ENCODE measurements at regions not wholly inside any gene's neighbourhood (a gene's known extent, or its start where the extent isn't known, plus 50 kb on each side); places are given as distances from the start of the nearest gene placed in this dataset.

DNA sequence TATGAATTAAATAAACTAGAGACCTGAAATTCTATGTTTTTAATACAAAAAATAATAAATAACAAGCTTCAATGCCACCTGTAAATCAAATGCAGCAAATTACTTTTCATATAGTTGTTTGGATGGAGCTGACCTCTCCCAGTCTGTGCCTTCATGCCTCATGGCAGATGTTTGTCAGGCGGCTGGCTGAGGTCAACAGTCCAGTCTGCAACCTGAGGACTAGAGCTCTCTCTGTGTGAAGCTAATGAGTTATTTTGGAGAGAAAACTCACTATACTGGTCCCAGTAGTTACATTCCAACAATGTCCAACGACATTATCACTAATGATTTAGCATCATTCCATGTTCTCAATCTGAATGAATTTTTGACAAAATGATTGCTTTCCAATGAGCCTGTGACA lies 746.2 kb upstream of the POM121L12 start:
- Histone ChIP-seq H3K27me3 (replicated peaks in 1 of 2; ENCODE audit: control insufficient read depth in 2 of 2, extremely low read depth in 1 of 2, insufficient read depth in 2 of 2, low read length in 1 of 2) (no peaks in the 10 kb centered on the region), H3K36me3 (ENCODE audit: control insufficient read depth in 2 of 2, extremely low read depth in 1 of 2, insufficient read depth in 1 of 2, low read length in 1 of 2) (no peaks in the 10 kb centered on the region), H3K4me3 (ENCODE audit: control insufficient read depth in 1 of 2, extremely low read depth in 1 of 2, low read length in 1 of 2) (no peak overlapping the region), H3K27ac (ENCODE audit: low read length) (no peak overlapping the region), H3K4me1 (ENCODE audit: control insufficient read depth in 1 of 2, extremely low read depth in 1 of 2, insufficient read depth in 2 of 2, low read length in 2 of 2) (no peaks in the 10 kb centered on the region), H3K9me3 (no peaks in the 10 kb centered on the region)
- Mint-ChIP-seq H3K36me3 (no peaks in the 10 kb centered on the region), H3K27me3 (no peaks in the 10 kb centered on the region), H3K4me1 (no peaks in the 10 kb centered on the region), H3K27ac (no peak overlapping the region), H3K4me3 (no peak overlapping the region), H3K9me3 (peaks cover 1 to 4% (median 3%) of the 10 kb centered on the region in 3 donors)
- WGBS (ENCODE audit: insufficient coverage): no CpG with 5 or more reads among the region's 2 CpGs
- POLR2A ChIA-PET: interaction anchor here in 1 of 2 donors (0.7 kb wide), 1 partner anchor 22 kb away, joined by 3 read pairs; no protein-coding TSS in a partner anchor
- CTCF ChIA-PET: no interaction called here
- ATAC-seq (replicated peaks in 1 of 4) (no peak), DNase-seq (no peak)

DNA sequence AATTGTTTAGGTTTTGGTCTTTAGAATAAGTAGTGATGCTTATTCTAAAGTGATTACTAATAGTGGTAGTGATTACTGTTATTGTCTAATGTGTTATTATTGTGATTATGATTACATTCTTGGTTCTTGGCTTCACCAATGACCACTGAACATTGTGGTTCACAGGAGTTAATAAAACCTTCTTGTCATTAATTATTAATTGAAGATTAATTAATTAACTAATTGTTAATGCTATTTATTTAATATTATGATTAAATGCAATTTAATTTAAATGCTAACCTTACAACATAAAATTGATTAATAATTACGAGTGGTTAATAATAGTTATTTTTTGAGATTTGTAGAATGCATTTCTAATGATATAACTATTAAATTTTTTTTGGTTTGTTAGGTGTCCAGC lies 747.7 kb upstream of the POM121L12 start:
- CTCF ChIA-PET: no interaction called here
- no peaks in the 10 kb centered on the region for H3K27me3 Mint-ChIP-seq
- H3K27ac ChIP-seq (ENCODE audit: low read length): no peak overlapping the region
- DNase-seq: no peak
- peaks cover 5 to 11% (median 10%) of the 10 kb centered on the region in 3 donors for H3K9me3 Mint-ChIP-seq
- no CpG with 5 or more reads among the region's 1 CpG for WGBS (ENCODE audit: insufficient coverage)
- no peak overlapping the region for H3K27ac Mint-ChIP-seq
- H3K36me3 Mint-ChIP-seq: no peaks in the 10 kb centered on the region
- ATAC-seq (replicated peaks in 1 of 4): no peak
- H3K4me3 ChIP-seq (ENCODE audit: control insufficient read depth in 1 of 2, extremely low read depth in 1 of 2, low read length in 1 of 2): no peak overlapping the region
- H3K4me3 Mint-ChIP-seq: no peak overlapping the region
- POLR2A ChIA-PET: no interaction called here
- no peaks in the 10 kb centered on the region for H3K4me1 ChIP-seq (ENCODE audit: control insufficient read depth in 1 of 2, extremely low read depth in 1 of 2, insufficient read depth in 2 of 2, low read length in 2 of 2)
- H3K9me3 ChIP-seq: no peaks in the 10 kb centered on the region
- no peaks in the 10 kb centered on the region for H3K27me3 ChIP-seq (replicated peaks in 1 of 2; ENCODE audit: control insufficient read depth in 2 of 2, extremely low read depth in 1 of 2, insufficient read depth in 2 of 2, low read length in 1 of 2)
- H3K4me1 Mint-ChIP-seq: no peaks in the 10 kb centered on the region
- H3K36me3 ChIP-seq (ENCODE audit: control insufficient read depth in 2 of 2, extremely low read depth in 1 of 2, insufficient read depth in 1 of 2, low read length in 1 of 2): no peaks in the 10 kb centered on the region

DNA sequence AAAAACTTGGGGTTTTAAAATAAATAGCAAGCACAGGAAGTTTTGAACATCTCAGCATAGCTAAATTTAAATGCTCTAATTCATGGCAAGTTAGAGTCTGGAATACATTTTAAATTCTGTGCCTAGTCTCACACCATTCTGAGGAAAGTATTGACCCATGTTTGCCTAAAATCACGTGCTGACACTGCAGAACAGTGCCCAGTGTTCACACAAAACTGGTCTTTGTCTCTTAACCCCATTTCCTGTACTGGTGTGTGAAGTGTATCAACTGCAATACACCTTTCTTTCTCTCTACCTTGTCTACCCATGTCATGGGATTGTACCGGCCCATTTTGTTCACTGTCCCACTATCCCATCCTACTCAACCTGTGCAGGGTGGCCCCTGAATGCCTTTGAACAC lies 749.7 kb upstream of the POM121L12 start:
- H3K27ac Mint-ChIP-seq: no peak overlapping the region
- no peak overlapping the region for H3K27ac ChIP-seq (ENCODE audit: low read length)
- no peak overlapping the region for H3K4me3 Mint-ChIP-seq
- H3K36me3 ChIP-seq (ENCODE audit: control insufficient read depth in 2 of 2, extremely low read depth in 1 of 2, insufficient read depth in 1 of 2, low read length in 1 of 2): no peaks in the 10 kb centered on the region
- no peaks in the 10 kb centered on the region for H3K4me1 Mint-ChIP-seq
- CTCF ChIA-PET: no interaction called here
- POLR2A ChIA-PET: no interaction called here
- no peaks in the 10 kb centered on the region for H3K36me3 Mint-ChIP-seq
- ATAC-seq (replicated peaks in 1 of 4) (no peak), DNase-seq (no peak)
- no peak overlapping the region for H3K4me3 ChIP-seq (ENCODE audit: control insufficient read depth in 1 of 2, extremely low read depth in 1 of 2, low read length in 1 of 2)
- H3K9me3 ChIP-seq: no peaks in the 10 kb centered on the region
- H3K9me3 Mint-ChIP-seq: peaks cover 10 to 24% (median 15%) of the 10 kb centered on the region in 3 donors
- H3K27me3 ChIP-seq (replicated peaks in 1 of 2; ENCODE audit: control insufficient read depth in 2 of 2, extremely low read depth in 1 of 2, insufficient read depth in 2 of 2, low read length in 1 of 2): no peaks in the 10 kb centered on the region
- 100% methylated on average over 1 of the region's 2 CpGs for WGBS (ENCODE audit: insufficient coverage)
- H3K27me3 Mint-ChIP-seq: no peaks in the 10 kb centered on the region
- H3K4me1 ChIP-seq (ENCODE audit: control insufficient read depth in 1 of 2, extremely low read depth in 1 of 2, insufficient read depth in 2 of 2, low read length in 2 of 2): no peaks in the 10 kb centered on the region

DNA sequence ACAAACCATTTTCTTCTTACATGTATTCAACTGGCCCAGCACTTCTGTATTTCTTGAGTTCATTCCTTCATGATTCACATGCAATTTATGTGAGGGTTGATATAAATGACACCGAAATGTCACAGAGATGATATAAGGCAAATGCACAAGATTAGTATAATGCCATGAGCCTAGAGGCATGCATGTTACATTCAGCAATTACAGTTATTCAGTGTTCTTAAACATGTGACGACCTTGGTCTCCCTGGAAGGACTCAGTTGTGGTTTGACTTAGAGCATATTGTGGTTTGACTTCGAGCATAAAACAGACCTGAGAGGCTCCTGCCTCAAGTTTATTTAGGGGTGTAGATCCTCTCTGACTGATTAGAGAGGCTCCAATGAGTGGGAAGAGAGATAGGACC lies 752.1 kb upstream of the POM121L12 start:
- Histone ChIP-seq H3K4me3 (ENCODE audit: control insufficient read depth in 1 of 2, extremely low read depth in 1 of 2, low read length in 1 of 2) (no peak overlapping the region), H3K4me1 (ENCODE audit: control insufficient read depth in 1 of 2, extremely low read depth in 1 of 2, insufficient read depth in 2 of 2, low read length in 2 of 2) (no peaks in the 10 kb centered on the region), H3K9me3 (no peaks in the 10 kb centered on the region), H3K27ac (ENCODE audit: low read length) (no peak overlapping the region), H3K27me3 (replicated peaks in 1 of 2; ENCODE audit: control insufficient read depth in 2 of 2, extremely low read depth in 1 of 2, insufficient read depth in 2 of 2, low read length in 1 of 2) (no peaks in the 10 kb centered on the region), H3K36me3 (ENCODE audit: control insufficient read depth in 2 of 2, extremely low read depth in 1 of 2, insufficient read depth in 1 of 2, low read length in 1 of 2) (no peaks in the 10 kb centered on the region)
- H3K36me3 Mint-ChIP-seq: no peaks in the 10 kb centered on the region
- H3K9me3 Mint-ChIP-seq: peaks cover 14 to 26% (median 21%) of the 10 kb centered on the region in 3 donors
- H3K4me1 Mint-ChIP-seq: no peaks in the 10 kb centered on the region
- H3K4me3 Mint-ChIP-seq: no peak overlapping the region
- CTCF ChIA-PET: no interaction called here
- H3K27ac Mint-ChIP-seq: no peak overlapping the region
- DNase-seq (no peak), ATAC-seq (replicated peaks in 1 of 4) (peak in 1 of 4 experiments; percentile 12)
- 15% methylated on average over 2 of the region's 3 CpGs for WGBS (ENCODE audit: insufficient coverage)
- POLR2A ChIA-PET: no interaction called here
- no peaks in the 10 kb centered on the region for H3K27me3 Mint-ChIP-seq

DNA sequence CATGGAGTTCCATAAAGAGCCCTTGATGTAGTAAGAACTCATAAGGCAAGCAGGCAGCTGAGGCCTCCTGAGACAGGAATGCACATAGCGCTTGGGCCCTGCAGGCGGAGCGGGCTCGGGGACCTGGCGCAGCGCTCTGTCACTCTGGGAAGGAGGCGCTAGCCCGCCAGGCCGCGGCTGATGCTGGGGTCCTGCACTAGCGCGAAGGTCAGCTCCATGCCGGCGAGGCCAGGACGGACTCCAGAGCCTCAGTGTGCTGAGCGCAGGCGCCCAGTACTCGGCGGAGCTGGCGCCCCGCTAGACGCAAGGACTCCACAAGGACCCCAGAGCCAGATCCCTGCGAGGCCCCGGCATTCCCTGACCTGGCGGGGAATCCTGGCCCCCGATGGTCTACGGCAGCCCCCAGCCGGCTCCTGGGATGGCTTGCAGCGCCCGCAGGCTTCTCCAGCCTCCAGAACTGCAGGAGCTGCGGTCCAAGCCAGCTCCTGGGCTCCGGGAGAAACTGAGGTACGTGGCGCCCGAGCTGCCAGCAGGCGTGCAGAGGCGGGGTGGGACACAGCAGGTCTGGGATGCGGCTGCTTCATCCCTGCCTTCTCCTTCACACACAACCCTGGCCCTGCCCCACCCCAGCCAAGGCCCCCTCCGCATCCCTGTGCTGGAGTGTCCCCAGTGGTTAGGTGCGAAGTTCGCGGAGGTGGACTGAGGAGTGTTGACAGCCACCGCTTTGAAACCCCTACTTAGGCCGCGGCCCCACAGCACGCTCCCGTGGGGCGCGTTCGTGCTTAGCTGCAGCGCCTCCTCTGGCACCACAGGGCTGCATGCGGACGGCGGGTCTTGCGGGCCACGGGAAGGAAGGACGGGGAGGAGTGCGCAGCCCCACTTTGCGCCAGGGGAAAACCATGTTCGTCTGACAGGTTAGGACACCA lies 761.5 kb upstream of the POM121L12 start:
- ATAC-seq (replicated peaks in 1 of 4) (peak in 1 of 4 experiments; percentile 27), DNase-seq (peak in 7 of 35 experiments; percentile 5 to 55 (median 28))
- Histone ChIP-seq H3K4me1 (ENCODE audit: control insufficient read depth in 1 of 2, extremely low read depth in 1 of 2, insufficient read depth in 2 of 2, low read length in 2 of 2) (no peaks in the 10 kb centered on the region), H3K9me3 (no peaks in the 10 kb centered on the region), H3K36me3 (ENCODE audit: control insufficient read depth in 2 of 2, extremely low read depth in 1 of 2, insufficient read depth in 1 of 2, low read length in 1 of 2) (no peaks in the 10 kb centered on the region), H3K27me3 (replicated peaks in 1 of 2; ENCODE audit: control insufficient read depth in 2 of 2, extremely low read depth in 1 of 2, insufficient read depth in 2 of 2, low read length in 1 of 2) (no peaks in the 10 kb centered on the region), H3K27ac (ENCODE audit: low read length) (no peak overlapping the region), H3K4me3 (ENCODE audit: control insufficient read depth in 1 of 2, extremely low read depth in 1 of 2, low read length in 1 of 2) (no peak overlapping the region)
- POLR2A ChIA-PET: no interaction called here
- CTCF ChIA-PET: no interaction called here
- 70% methylated on average over 52 of the region's 60 CpGs for WGBS (ENCODE audit: insufficient coverage)
- peaks cover 5 to 12% (median 6%) of the 10 kb centered on the region in 3 donors for H3K9me3 Mint-ChIP-seq
- peak overlapping the region in 1 of 3 donors; percentile 44 for H3K4me3 Mint-ChIP-seq
- peak overlapping the region in 1 of 2 donors; percentile 11 for H3K27ac Mint-ChIP-seq
- no peaks in the 10 kb centered on the region for H3K4me1 Mint-ChIP-seq
- H3K36me3 Mint-ChIP-seq: no peaks in the 10 kb centered on the region
- H3K27me3 Mint-ChIP-seq: no peaks in the 10 kb centered on the region

DNA sequence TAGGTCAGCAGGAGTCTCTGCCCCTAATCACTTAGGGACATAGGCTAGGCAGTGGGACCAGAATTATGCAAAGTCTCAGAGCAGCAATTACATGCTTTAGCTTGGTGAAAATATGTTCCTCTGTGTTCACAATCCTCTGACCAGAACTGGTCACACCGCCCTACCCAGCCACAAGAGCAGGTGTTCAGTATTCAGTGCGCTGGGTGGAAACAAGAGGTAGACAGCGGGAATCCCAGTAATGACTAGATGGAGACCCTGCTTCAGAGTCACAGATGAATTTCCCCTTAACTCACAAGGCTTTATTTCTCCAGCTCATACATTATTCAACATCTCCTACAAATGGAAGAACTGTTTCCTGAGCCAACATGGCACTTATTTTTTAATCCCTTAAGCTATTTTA lies 763.7 kb upstream of the POM121L12 start:
- WGBS (ENCODE audit: insufficient coverage): 80% methylated on average over 1 of the region's 3 CpGs
- no peaks in the 10 kb centered on the region for H3K36me3 ChIP-seq (ENCODE audit: control insufficient read depth in 2 of 2, extremely low read depth in 1 of 2, insufficient read depth in 1 of 2, low read length in 1 of 2)
- ChIA-PET CTCF (no interaction called here), POLR2A (no interaction called here)
- ATAC-seq (replicated peaks in 1 of 4): no peak
- H3K27ac ChIP-seq (ENCODE audit: low read length): no peak overlapping the region
- Mint-ChIP-seq H3K4me3 (no peak overlapping the region), H3K9me3 (peaks cover 0 to 10% (median 0%) of the 10 kb centered on the region in 3 donors), H3K27me3 (no peaks in the 10 kb centered on the region), H3K36me3 (no peaks in the 10 kb centered on the region), H3K4me1 (no peaks in the 10 kb centered on the region), H3K27ac (no peak overlapping the region)
- H3K4me1 ChIP-seq (ENCODE audit: control insufficient read depth in 1 of 2, extremely low read depth in 1 of 2, insufficient read depth in 2 of 2, low read length in 2 of 2): no peaks in the 10 kb centered on the region
- DNase-seq: no peak
- no peaks in the 10 kb centered on the region for H3K9me3 ChIP-seq
- H3K27me3 ChIP-seq (replicated peaks in 1 of 2; ENCODE audit: control insufficient read depth in 2 of 2, extremely low read depth in 1 of 2, insufficient read depth in 2 of 2, low read length in 1 of 2): no peaks in the 10 kb centered on the region
- no peak overlapping the region for H3K4me3 ChIP-seq (ENCODE audit: control insufficient read depth in 1 of 2, extremely low read depth in 1 of 2, low read length in 1 of 2)
